H1 (cell line): ENCODE measurements at regions not wholly inside any gene's neighbourhood (a gene's known extent, or its start where the extent isn't known, plus 50 kb on each side); places are given as distances from the start of the nearest gene placed in this dataset.

Source experiments
- CEBPB ChIP-seq: IDR thresholded peaks from 2 replicates; pipeline ENCODE4 v1.6.1; 2012; ENCODE audit warnings: low read depth, low read length
- EP300 ChIP-seq, 2 experiments: IDR thresholded peaks; 1 replicate in 1 of 2; 2 replicates in 1 of 2; pipeline ENCODE4 v1.6.1; 2011 to 2012; ENCODE audit warnings: low read depth in 2 of 2, low read length in 2 of 2, mild to moderate bottlenecking in 2 of 2, borderline replicate concordance in 1 of 2, inconsistent platforms in 1 of 2, moderate library complexity in 1 of 2
- HDAC6 ChIP-seq: IDR thresholded peaks from one replicate; pipeline ENCODE4 v1.7.1; 2012; ENCODE audit warnings: low read depth, mild to moderate bottlenecking, inconsistent platforms, low read length, moderate library complexity
- KDM1A ChIP-seq: fragments of 200-600, 300-600 bp; sonication (generic); IDR thresholded peaks from 2 replicates; pipeline ENCODE4 v1.7.1; 2016; ENCODE audit warnings: mild to moderate bottlenecking, low read length, borderline replicate concordance
- POLR2A ChIP-seq, 2 experiments: IDR thresholded peaks; 1 replicate in 1 of 2; 2 replicates in 1 of 2; pipeline ENCODE4 v1.6.1; 2011; ENCODE audit warnings: low read depth in 2 of 2, low read length in 2 of 2, mild to moderate bottlenecking in 2 of 2; ENCODE audit errors: control extremely low read depth in 1 of 2
- RAD21 ChIP-seq, 2 experiments: IDR thresholded peaks in 1 of 2; conservative IDR thresholded peaks in 1 of 2; 2 replicates each; pipeline ENCODE4 v1.6.1; 2011; ENCODE audit warnings: low read depth in 2 of 2, low read length in 2 of 2, improper control_type of control experiment in 1 of 2, inconsistent platforms in 1 of 2, mild to moderate bottlenecking in 1 of 2, moderate library complexity in 1 of 2
- TAF1 ChIP-seq: IDR thresholded peaks from 2 replicates; pipeline ENCODE4 v1.6.1; 2011; ENCODE audit warnings: mild to moderate bottlenecking, low read depth, low read length
- YY1 ChIP-seq: IDR thresholded peaks from 2 replicates; pipeline ENCODE4 v1.6.1; 2011; ENCODE audit warnings: low read depth, mild to moderate bottlenecking, low read length
- TF ChIP-seq, protein P1 (sequence below), 3 experiments: IDR thresholded peaks; 1 replicate in 2 of 3; 2 replicates in 1 of 3; pipeline versions ENCODE4 v1.5.1 to v1.6.1; 2011; ENCODE audit warnings: low read length in 3 of 3, mild to moderate bottlenecking in 3 of 3, inconsistent platforms in 2 of 3, low read depth in 1 of 3, moderate library complexity in 1 of 3; ENCODE audit not compliant: insufficient read depth in 1 of 3; ENCODE audit errors: control extremely low read depth in 1 of 3

DNA sequence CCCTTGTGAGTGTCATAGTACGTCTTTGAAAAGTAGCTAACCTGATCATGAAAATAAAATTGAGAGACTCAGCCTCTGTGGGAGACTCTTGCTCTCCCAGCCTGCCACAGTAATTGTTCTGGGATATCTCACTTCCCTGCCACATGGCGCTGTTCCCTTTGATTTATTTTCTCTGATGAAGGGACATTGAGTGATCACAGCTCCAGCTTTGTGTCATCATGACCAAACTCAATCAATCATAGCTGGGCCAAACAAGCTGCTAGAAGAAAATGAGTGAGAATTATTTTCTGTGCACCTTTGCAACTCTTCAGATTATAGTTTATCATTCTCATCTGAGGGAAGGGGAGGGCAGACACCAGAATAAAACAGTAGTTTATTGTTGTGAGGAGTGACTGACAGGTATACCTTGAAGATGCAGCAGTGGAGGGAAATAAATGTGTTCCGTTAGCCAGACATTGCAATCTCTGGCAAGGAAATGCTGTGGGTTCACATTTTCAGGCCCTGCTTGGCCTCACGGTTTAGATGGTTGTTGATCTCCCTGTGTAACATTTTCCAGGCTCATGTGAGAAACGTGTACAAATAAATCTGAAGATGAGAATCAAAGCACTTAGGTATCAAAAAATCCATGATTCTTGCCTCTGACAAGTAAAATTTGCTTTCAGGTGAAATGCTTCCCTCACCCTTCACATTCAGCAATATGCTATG is 174.7 kb upstream of the FBXL17 start:
- TF ChIP-seq CEBPB (no peak), YY1 (no peak), POLR2A (IDR thresholded peaks at IDR 0.05; ENCODE audit: control extremely low read depth in 1 of 2, low read depth in 2 of 2, low read length in 2 of 2) (no peak), TAF1 (no peak), RAD21 (IDR thresholded peaks at IDR 0.05 in 1 of 2, conservative IDR thresholded peaks at IDR 0.05 in 1 of 2; ENCODE audit: low read depth in 2 of 2, low read length in 2 of 2) (no peak), KDM1A (no peak), EP300 (IDR thresholded peaks at IDR 0.05; ENCODE audit: borderline replicate concordance in 1 of 2, low read depth in 2 of 2, low read length in 2 of 2) (no peak), HDAC6 (no peak)
- TF ChIP-seq, protein P1, sequence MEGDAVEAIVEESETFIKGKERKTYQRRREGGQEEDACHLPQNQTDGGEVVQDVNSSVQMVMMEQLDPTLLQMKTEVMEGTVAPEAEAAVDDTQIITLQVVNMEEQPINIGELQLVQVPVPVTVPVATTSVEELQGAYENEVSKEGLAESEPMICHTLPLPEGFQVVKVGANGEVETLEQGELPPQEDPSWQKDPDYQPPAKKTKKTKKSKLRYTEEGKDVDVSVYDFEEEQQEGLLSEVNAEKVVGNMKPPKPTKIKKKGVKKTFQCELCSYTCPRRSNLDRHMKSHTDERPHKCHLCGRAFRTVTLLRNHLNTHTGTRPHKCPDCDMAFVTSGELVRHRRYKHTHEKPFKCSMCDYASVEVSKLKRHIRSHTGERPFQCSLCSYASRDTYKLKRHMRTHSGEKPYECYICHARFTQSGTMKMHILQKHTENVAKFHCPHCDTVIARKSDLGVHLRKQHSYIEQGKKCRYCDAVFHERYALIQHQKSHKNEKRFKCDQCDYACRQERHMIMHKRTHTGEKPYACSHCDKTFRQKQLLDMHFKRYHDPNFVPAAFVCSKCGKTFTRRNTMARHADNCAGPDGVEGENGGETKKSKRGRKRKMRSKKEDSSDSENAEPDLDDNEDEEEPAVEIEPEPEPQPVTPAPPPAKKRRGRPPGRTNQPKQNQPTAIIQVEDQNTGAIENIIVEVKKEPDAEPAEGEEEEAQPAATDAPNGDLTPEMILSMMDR (IDR thresholded peaks at IDR 0.05; ENCODE audit: control extremely low read depth in 1 of 3, insufficient read depth in 1 of 3, low read depth in 1 of 3, low read length in 3 of 3): no peak
